HepG2 (cell line): ENCODE measurements at regions not wholly inside any gene's neighbourhood (a gene's known extent, or its start where the extent isn't known, plus 50 kb on each side); places are given as distances from the start of the nearest gene placed in this dataset.

Experiments used
- ATAC-seq: fragments of 200-7000 bp; cut with Tn5 transposase; 3 replicates; pipeline ENCODE4 v1.9.1; 2020; ENCODE audit warnings: mild to moderate bottlenecking, moderate library complexity
- BruUV-seq: library from RNA; stranded (reverse); fragments of 400-500 nt; replicated peaks from 2 replicates; lab custom pipeline; 2021; lab: Mats Ljungman, UMichigan
- CTCF ChIA-PET: fragments of 300-600 bp; formaldehyde crosslinking; extraction: SDS; loops from one replicate; lab custom pipeline; 2021; ENCODE audit warnings: low total read pairs, inconsistent platforms, low intra/inter-chr PET ratio; lab: Yijun Ruan, JAX
- POLR2A ChIA-PET: fragments of 350-600 bp; sonication (Branson Sonifier 250); formaldehyde crosslinking; loops from one replicate; lab custom pipeline; 2020; ENCODE audit warnings: antibody characterized with exemption, inconsistent platforms; lab: Yijun Ruan, JAX
- DNase-seq: peaks from one replicate; pipeline ENCODE4 v3.0.0-alpha.2; 2015; ENCODE audit warnings: low spot score
- FAIRE-seq: peaks from 3 replicates; lab custom pipeline; 2011; peaks lifted over from hg19 to GRCh38; lab: Jason Lieb, UNC
- H2AFZ ChIP-seq: one replicate; pipeline ENCODE4 v1.6.1; 2011; ENCODE audit warnings: low read length, inconsistent platforms
- H3K27ac ChIP-seq: fragments of 300-600 bp; 3 replicates; pipeline ENCODE4 v1.8.0; 2011; ENCODE audit warnings: mixed run types, mild to moderate bottlenecking, mixed read lengths, low read length, inconsistent platforms; ENCODE audit not compliant: insufficient read depth; ENCODE audit errors: extremely low read length
- H3K27me3 ChIP-seq, 2 experiments: fragments of 200-600 bp in 1 of 2; 2 replicates in 1 of 2; 3 replicates in 1 of 2; pipeline versions ENCODE4 v1.6.0 to v1.8.0; 2011; ENCODE audit warnings: low read length in 2 of 2, mild to moderate bottlenecking in 2 of 2, moderate library complexity in 2 of 2, inconsistent platforms in 1 of 2; ENCODE audit not compliant: insufficient read depth in 2 of 2, control insufficient read depth in 1 of 2
- H3K36me3 ChIP-seq, 2 experiments: fragments of 200-600 bp in 1 of 2; replicated peaks in 1 of 2; 2 replicates in 1 of 2; 3 replicates in 1 of 2; pipeline versions ENCODE4 v1.5.1 to v1.8.0; 2011; ENCODE audit warnings: low read length in 2 of 2, inconsistent platforms in 1 of 2; ENCODE audit not compliant: insufficient read depth in 2 of 2, control insufficient read depth in 1 of 2
- H3K4me1 ChIP-seq: 2 replicates; pipeline ENCODE4 v1.5.1; 2012; ENCODE audit warnings: low read length, inconsistent platforms; ENCODE audit not compliant: insufficient read depth
- H3K4me2 ChIP-seq: 2 replicates; pipeline ENCODE4 v1.6.0; 2011; ENCODE audit warnings: low read depth, low read length, inconsistent platforms
- H3K4me3 ChIP-seq, 3 experiments: fragments of 200-600 bp in 1 of 3; sonication (generic), shearing (Covaris generic) in 1 of 3; replicated peaks in 1 of 3; 2 replicates each; pipeline ENCODE4 v1.5.1; 2011 to 2016; ENCODE audit warnings: low read length in 3 of 3, inconsistent platforms in 2 of 3, low read depth in 2 of 3, mild to moderate bottlenecking in 2 of 3, control low read depth in 1 of 3, mixed read lengths in 1 of 3; ENCODE audit not compliant: insufficient read depth in 1 of 3
- H3K79me2 ChIP-seq: one replicate; pipeline ENCODE4 v1.6.1; 2011; ENCODE audit warnings: low read length, inconsistent platforms; ENCODE audit not compliant: insufficient read depth
- H3K9ac ChIP-seq: 2 replicates; pipeline ENCODE4 v1.6.0; 2011; ENCODE audit warnings: mild to moderate bottlenecking, low read depth, low read length, inconsistent platforms; ENCODE audit not compliant: insufficient read depth
- H3K9me3 ChIP-seq: 2 replicates; pipeline ENCODE4 v1.5.1; 2012; ENCODE audit warnings: mild to moderate bottlenecking, low read length
- H4K20me1 ChIP-seq: 2 replicates; pipeline ENCODE4 v1.6.0; 2011; ENCODE audit warnings: inconsistent platforms, mild to moderate bottlenecking, low read length, moderate library complexity; ENCODE audit not compliant: insufficient read depth
- BRD4 ChIP-seq: sonication (generic); formaldehyde crosslinking; IDR thresholded peaks from 2 replicates; pipeline ENCODE4 v1.4.0; 2020; ENCODE audit warnings: missing genetic modification reagents
- JDP2 ChIP-seq: sonication (generic); formaldehyde crosslinking; IDR thresholded peaks from 2 replicates; pipeline ENCODE4 v1.8.1; 2022; ENCODE audit warnings: missing genetic modification reagents, borderline replicate concordance
- RBAK ChIP-seq: sonication (generic); formaldehyde crosslinking; IDR thresholded peaks from 2 replicates; pipeline ENCODE4 v1.5.1; 2020; ENCODE audit warnings: mild to moderate bottlenecking, missing genetic modification reagents
- RFX3 ChIP-seq: IDR thresholded peaks from 2 replicates; pipeline ENCODE4 v1.6.1; 2016; ENCODE audit warnings: missing biosample characterization, missing genetic modification reagents
- SP5 ChIP-seq: IDR thresholded peaks from 2 replicates; pipeline ENCODE4 v1.6.1; 2016; ENCODE audit warnings: low read depth, borderline replicate concordance
- THAP11 ChIP-seq: IDR thresholded peaks from 2 replicates; pipeline ENCODE4 v1.6.1; 2016; ENCODE audit warnings: missing biosample characterization, missing genetic modification reagents
- ZMYM2 ChIP-seq: sonication (generic); formaldehyde crosslinking; IDR thresholded peaks from 2 replicates; pipeline ENCODE4 v1.8.0; 2022; ENCODE audit warnings: mild to moderate bottlenecking, missing genetic modification reagents
- ZNF563 ChIP-seq: sonication (generic); formaldehyde crosslinking; IDR thresholded peaks from 2 replicates; pipeline ENCODE4 v1.8.0; 2022; ENCODE audit warnings: mild to moderate bottlenecking, moderate library complexity, missing genetic modification reagents
- WGBS: methylation state at CpG from one replicate; pipeline ENCODE4 v1.1.6; 2017; ENCODE audit warnings: low lambda C conversion rate; 5-methylcytosine and 5-hydroxymethylcytosine counted together
- in situ Hi-C: cut with HindIII; loops from 2 replicates; pipeline ENCODE4 v1.10.0; 2017; ENCODE audit warnings: low pct_unique_long_range_greater_than_20kb; ENCODE audit not compliant: extremely low pct_ligation_motif_present
- intact Hi-C: fragments of 100-400 bp; cut with micrococcal nuclease; formaldehyde crosslinking; loops from one replicate; pipeline ENCODE4 v1.10.0; 2022; ENCODE audit not compliant: unreplicated experiment
- TF ChIP-seq, protein P1 (sequence below): sonication (generic); formaldehyde crosslinking; IDR thresholded peaks from 2 replicates; pipeline ENCODE4 v1.4.0; 2020; ENCODE audit warnings: mild to moderate bottlenecking, missing genetic modification reagents

DNA sequence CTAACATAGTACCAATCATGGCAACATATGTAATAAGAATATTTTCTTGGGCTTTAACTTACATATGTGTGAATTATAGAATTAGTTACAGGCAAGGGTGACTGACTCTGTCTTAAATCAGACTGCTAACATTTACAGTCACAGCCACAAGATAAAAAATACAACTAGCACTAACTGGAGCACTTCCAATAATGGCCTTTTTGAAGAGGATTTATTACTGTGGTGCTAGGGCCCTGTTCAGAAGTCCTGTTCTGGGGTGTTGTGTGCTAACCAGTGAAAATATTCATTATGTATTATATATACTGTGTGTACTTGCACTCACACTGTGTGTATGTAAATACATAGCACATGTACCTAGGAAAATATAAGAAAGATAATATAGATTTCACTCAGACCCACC, 1611.2 kb downstream of the PCDH18 start:
- BruUV-seq, result no TSS peak
- FAIRE-seq (no peak), DNase-seq (no peak), ATAC-seq (no peak)
- H3K4me3 ChIP-seq, result no peak overlapping the region
- CTCF ChIA-PET, result no interaction called here
- no peaks in the 10 kb centered on the region for H3K9me3 ChIP-seq
- no peaks in the 10 kb centered on the region for H4K20me1 ChIP-seq
- no peak overlapping the region for H3K4me2 ChIP-seq
- H3K36me3 ChIP-seq, result no peaks in the 10 kb centered on the region
- no peaks in the 10 kb centered on the region for H3K79me2 ChIP-seq
- no peaks in the 10 kb centered on the region for H3K27me3 ChIP-seq
- no peak overlapping the region for H3K9ac ChIP-seq
- intact Hi-C loops, result no loop called here
- H3K27ac ChIP-seq, result no peak overlapping the region
- TF ChIP-seq JDP2 (no peak), SP5 (no peak), BRD4 (no peak)
- TF ChIP-seq, all 625 proteins: peak for 0
- in situ Hi-C loops, result no loop called here
- H3K4me1 ChIP-seq, result no peaks in the 10 kb centered on the region
- POLR2A ChIA-PET, result no interaction called here
- H2AFZ ChIP-seq, result no peak overlapping the region

DNA sequence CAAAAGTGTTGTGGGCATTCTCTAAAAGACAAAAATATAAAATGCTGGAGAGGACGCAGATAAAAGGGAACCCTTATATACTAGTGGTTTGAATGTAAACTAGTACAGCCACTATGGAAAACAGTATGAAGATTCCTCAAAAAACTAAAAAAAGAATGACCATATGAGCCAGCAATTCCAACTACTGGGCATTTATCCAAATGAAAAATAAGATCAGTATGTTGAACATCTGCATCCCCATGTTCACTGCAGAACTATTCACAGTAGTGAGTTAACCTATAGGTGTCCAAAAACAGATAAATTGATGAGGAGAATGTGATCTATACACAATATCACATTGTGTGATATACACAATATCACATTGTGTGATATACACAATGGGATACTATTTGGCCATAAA, 1615.3 kb downstream of the PCDH18 start:
- CTCF ChIA-PET, result no interaction called here
- H3K9ac ChIP-seq, result no peak overlapping the region
- no peak overlapping the region for H3K4me2 ChIP-seq
- ATAC-seq, result no peak
- H3K36me3 ChIP-seq, result no peaks in the 10 kb centered on the region
- TF ChIP-seq, protein P1, sequence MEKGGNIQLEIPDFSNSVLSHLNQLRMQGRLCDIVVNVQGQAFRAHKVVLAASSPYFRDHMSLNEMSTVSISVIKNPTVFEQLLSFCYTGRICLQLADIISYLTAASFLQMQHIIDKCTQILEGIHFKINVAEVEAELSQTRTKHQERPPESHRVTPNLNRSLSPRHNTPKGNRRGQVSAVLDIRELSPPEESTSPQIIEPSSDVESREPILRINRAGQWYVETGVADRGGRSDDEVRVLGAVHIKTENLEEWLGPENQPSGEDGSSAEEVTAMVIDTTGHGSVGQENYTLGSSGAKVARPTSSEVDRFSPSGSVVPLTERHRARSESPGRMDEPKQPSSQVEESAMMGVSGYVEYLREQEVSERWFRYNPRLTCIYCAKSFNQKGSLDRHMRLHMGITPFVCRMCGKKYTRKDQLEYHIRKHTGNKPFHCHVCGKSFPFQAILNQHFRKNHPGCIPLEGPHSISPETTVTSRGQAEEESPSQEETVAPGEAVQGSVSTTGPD (CRISPR knock-in tag), result no peak
- TF ChIP-seq RFX3 (CRISPR knock-in tag) (no peak), ZNF563 (no peak), RBAK (no peak), ZMYM2 (CRISPR knock-in tag) (no peak), THAP11 (CRISPR knock-in tag) (no peak)
- no peaks in the 10 kb centered on the region for H3K79me2 ChIP-seq
- H3K9me3 ChIP-seq, result no peaks in the 10 kb centered on the region
- H4K20me1 ChIP-seq, result no peaks in the 10 kb centered on the region
- H3K4me3 ChIP-seq, result no peak overlapping the region
- in situ Hi-C loops (no loop called here), intact Hi-C loops (no loop called here)
- no peak overlapping the region for H2AFZ ChIP-seq
- no peak overlapping the region for H3K27ac ChIP-seq
- FAIRE-seq, result no peak
- H3K27me3 ChIP-seq, result no peaks in the 10 kb centered on the region
- 0% methylated on average over 1 of the region's 1 CpG for WGBS
- POLR2A ChIA-PET, result no interaction called here
- BruUV-seq, result no TSS peak
- DNase-seq, result no peak
- no peaks in the 10 kb centered on the region for H3K4me1 ChIP-seq
